ENCODE measurements at regions not wholly inside any gene's neighbourhood (a gene's known extent, or its start where the extent isn't known, plus 50 kb on each side); places are given as distances from the start of the nearest gene placed in this dataset.

DNA sequence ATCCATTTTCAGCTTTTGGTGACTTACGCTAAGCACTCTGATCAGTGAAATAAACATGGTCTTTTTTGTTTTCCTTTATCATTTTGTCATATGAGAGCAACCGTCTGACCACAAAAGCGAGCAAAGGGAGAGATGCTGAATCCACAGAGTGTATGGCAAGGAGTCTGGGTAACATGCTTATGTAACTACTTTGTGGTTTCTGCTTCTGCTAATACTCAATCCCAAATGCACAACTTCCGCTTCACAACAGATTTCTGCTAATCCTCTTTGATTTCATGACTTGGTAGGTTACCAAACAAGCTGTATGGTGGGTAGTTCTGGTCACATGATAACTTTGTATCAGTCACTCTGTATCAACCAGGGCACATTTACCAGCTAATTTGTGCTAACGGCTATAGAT lies 908.4 kb upstream of the CRIM1 start:
- TF ChIP-seq POLR2AphosphoS5 (IDR thresholded peaks at IDR 0.05; ENCODE audit: low read depth, low read length) = no peak
- no peak for TF ChIP-seq POLR2A (IDR thresholded peaks at IDR 0.05; ENCODE audit: low read depth, low read length)
- TF ChIP-seq TAF1 (IDR thresholded peaks at IDR 0.05; ENCODE audit: borderline replicate concordance, low read depth, low read length) = no peak
